ENCODE measurements at regions not wholly inside any gene's neighbourhood (a gene's known extent, or its start where the extent isn't known, plus 50 kb on each side); places are given as distances from the start of the nearest gene placed in this dataset.

GRCh38 chr2:53235836-53236582 lies 531.6 kb upstream of the CHAC2 start:
- Mint-ChIP-seq H3K27me3 (ENCODE audit: low read depth) (no peaks in the 10 kb centered on the region), H3K36me3 (ENCODE audit: low read depth) (no peaks in the 10 kb centered on the region), H3K27ac (no peak overlapping the region), H3K4me3 (no peak overlapping the region), H3K4me1 (ENCODE audit: low read depth) (no peaks in the 10 kb centered on the region), H3K9me3 (no peaks in the 10 kb centered on the region)

- Mint-ChIP-seq H3K36me3 (ENCODE audit: low read depth) (no peaks in the 10 kb centered on the region), H3K4me3 (no peak overlapping the region), H3K27me3 (ENCODE audit: low read depth) (no peaks in the 10 kb centered on the region), H3K9me3 (no peaks in the 10 kb centered on the region), H3K27ac (no peak overlapping the region), H3K4me1 (ENCODE audit: low read depth) (no peaks in the 10 kb centered on the region)
Observed at GRCh38 chr2:53234548-53234903, 533.1 kb upstream of the CHAC2 start.

- H3K36me3 Mint-ChIP-seq (ENCODE audit: low read depth) = no peaks in the 10 kb centered on the region
Observed at GRCh38 chr2:53233759-53234547, 533.7 kb upstream of the CHAC2 start.

GRCh38 chr2:53231908-53232307 lies 535.7 kb upstream of the CHAC2 start:
- no peaks in the 10 kb centered on the region for H3K9me3 Mint-ChIP-seq
- no peaks in the 10 kb centered on the region for H3K36me3 Mint-ChIP-seq (ENCODE audit: low read depth)
- no peak overlapping the region for H3K4me3 Mint-ChIP-seq
- no peaks in the 10 kb centered on the region for H3K4me1 Mint-ChIP-seq (ENCODE audit: low read depth)
- no peaks in the 10 kb centered on the region for H3K27me3 Mint-ChIP-seq (ENCODE audit: low read depth)
- H3K27ac Mint-ChIP-seq = no peak overlapping the region

More at GRCh38 chr2:53233759-53234547, 533.7 kb upstream of the CHAC2 start:
- no peak overlapping the region for H3K27ac Mint-ChIP-seq
- H3K9me3 Mint-ChIP-seq = no peaks in the 10 kb centered on the region
- no peak overlapping the region for H3K4me3 Mint-ChIP-seq
- H3K27me3 Mint-ChIP-seq (ENCODE audit: low read depth) = no peaks in the 10 kb centered on the region
- H3K4me1 Mint-ChIP-seq (ENCODE audit: low read depth) = no peaks in the 10 kb centered on the region

GRCh38 chr2:53230691-53231090 lies 536.9 kb upstream of the CHAC2 start:
- Mint-ChIP-seq H3K27ac (no peak overlapping the region), H3K4me1 (ENCODE audit: low read depth) (no peaks in the 10 kb centered on the region), H3K27me3 (ENCODE audit: low read depth) (no peaks in the 10 kb centered on the region), H3K9me3 (no peaks in the 10 kb centered on the region), H3K4me3 (no peak overlapping the region), H3K36me3 (ENCODE audit: low read depth) (no peaks in the 10 kb centered on the region)

GRCh38 chr2:53227535-53227934 lies 540.1 kb upstream of the CHAC2 start:
- no peaks in the 10 kb centered on the region for H3K27me3 Mint-ChIP-seq (ENCODE audit: low read depth)
- H3K4me1 Mint-ChIP-seq (ENCODE audit: low read depth) = no peaks in the 10 kb centered on the region
- H3K36me3 Mint-ChIP-seq (ENCODE audit: low read depth) = no peaks in the 10 kb centered on the region
- no peak overlapping the region for H3K4me3 Mint-ChIP-seq
- H3K9me3 Mint-ChIP-seq = no peaks in the 10 kb centered on the region
- H3K27ac Mint-ChIP-seq = no peak overlapping the region

- H3K27me3 Mint-ChIP-seq (ENCODE audit: low read depth) = no peaks in the 10 kb centered on the region
- no peaks in the 10 kb centered on the region for H3K36me3 Mint-ChIP-seq (ENCODE audit: low read depth)
- H3K4me1 Mint-ChIP-seq (ENCODE audit: low read depth) = no peaks in the 10 kb centered on the region
- no peak overlapping the region for H3K27ac Mint-ChIP-seq
- peaks cover 3% of the 10 kb centered on the region for H3K9me3 Mint-ChIP-seq
- H3K4me3 Mint-ChIP-seq = no peak overlapping the region
Observed at GRCh38 chr2:53220969-53221368, 546.6 kb upstream of the CHAC2 start.

GRCh38 chr2:53217250-53217649 lies 550.4 kb upstream of the CHAC2 start:
- Mint-ChIP-seq H3K27ac (no peak overlapping the region), H3K36me3 (ENCODE audit: low read depth) (no peaks in the 10 kb centered on the region), H3K27me3 (ENCODE audit: low read depth) (no peaks in the 10 kb centered on the region), H3K4me3 (no peak overlapping the region), H3K4me1 (ENCODE audit: low read depth) (no peaks in the 10 kb centered on the region), H3K9me3 (peaks cover 13% of the 10 kb centered on the region)

GRCh38 chr2:53216805-53217204 lies 550.8 kb upstream of the CHAC2 start:
- H3K9me3 Mint-ChIP-seq = peaks cover 13% of the 10 kb centered on the region
- H3K27me3 Mint-ChIP-seq (ENCODE audit: low read depth) = no peaks in the 10 kb centered on the region
- no peak overlapping the region for H3K27ac Mint-ChIP-seq
- no peaks in the 10 kb centered on the region for H3K36me3 Mint-ChIP-seq (ENCODE audit: low read depth)
- H3K4me1 Mint-ChIP-seq (ENCODE audit: low read depth) = no peaks in the 10 kb centered on the region
- H3K4me3 Mint-ChIP-seq = no peak overlapping the region

- Mint-ChIP-seq H3K4me1 (ENCODE audit: low read depth) (no peaks in the 10 kb centered on the region), H3K4me3 (no peak overlapping the region), H3K36me3 (ENCODE audit: low read depth) (no peaks in the 10 kb centered on the region), H3K27me3 (ENCODE audit: low read depth) (no peaks in the 10 kb centered on the region), H3K27ac (no peak overlapping the region), H3K9me3 (peaks cover 13% of the 10 kb centered on the region)
Observed at GRCh38 chr2:53212576-53212975, 555.0 kb upstream of the CHAC2 start.

- no peak overlapping the region for H3K4me3 Mint-ChIP-seq
- peaks cover 13% of the 10 kb centered on the region for H3K9me3 Mint-ChIP-seq
- no peaks in the 10 kb centered on the region for H3K36me3 Mint-ChIP-seq (ENCODE audit: low read depth)
- no peak overlapping the region for H3K27ac Mint-ChIP-seq
- H3K27me3 Mint-ChIP-seq (ENCODE audit: low read depth) = no peaks in the 10 kb centered on the region
- H3K4me1 Mint-ChIP-seq (ENCODE audit: low read depth) = no peaks in the 10 kb centered on the region
Observed at GRCh38 chr2:53211201-53211774, 556.3 kb upstream of the CHAC2 start.

GRCh38 chr2:53210538-53210937 lies 557.1 kb upstream of the CHAC2 start:
- peaks cover 7% of the 10 kb centered on the region for H3K9me3 Mint-ChIP-seq
- H3K4me3 Mint-ChIP-seq = no peak overlapping the region
- H3K36me3 Mint-ChIP-seq (ENCODE audit: low read depth) = no peaks in the 10 kb centered on the region
- no peaks in the 10 kb centered on the region for H3K27me3 Mint-ChIP-seq (ENCODE audit: low read depth)
- no peaks in the 10 kb centered on the region for H3K4me1 Mint-ChIP-seq (ENCODE audit: low read depth)
- no peak overlapping the region for H3K27ac Mint-ChIP-seq

GRCh38 chr2:53209679-53210458 lies 557.7 kb upstream of the CHAC2 start:
- no peak overlapping the region for H3K27ac Mint-ChIP-seq
- no peak overlapping the region for H3K4me3 Mint-ChIP-seq
- H3K4me1 Mint-ChIP-seq (ENCODE audit: low read depth) = no peaks in the 10 kb centered on the region
- H3K36me3 Mint-ChIP-seq (ENCODE audit: low read depth) = no peaks in the 10 kb centered on the region
- peaks cover 7% of the 10 kb centered on the region for H3K9me3 Mint-ChIP-seq
- H3K27me3 Mint-ChIP-seq (ENCODE audit: low read depth) = no peaks in the 10 kb centered on the region

GRCh38 chr2:53208815-53209214 lies 558.8 kb upstream of the CHAC2 start:
- Mint-ChIP-seq H3K4me1 (ENCODE audit: low read depth) (no peaks in the 10 kb centered on the region), H3K4me3 (no peak overlapping the region), H3K9me3 (no peaks in the 10 kb centered on the region), H3K27ac (no peak overlapping the region), H3K36me3 (ENCODE audit: low read depth) (no peaks in the 10 kb centered on the region), H3K27me3 (ENCODE audit: low read depth) (no peaks in the 10 kb centered on the region)

Data from T-helper 1 cell treated with Interleukin-12 subunit alpha and Interleukin-12 subunit beta and Interleukin-4 antibody, amounts not matched to agents 30 μg/mL and 1 μg/mL, for 36 hours (primary cell).